DND-41 (cell line): ENCODE measurements at regions not wholly inside any gene's neighbourhood (a gene's known extent, or its start where the extent isn't known, plus 50 kb on each side); places are given as distances from the start of the nearest gene placed in this dataset.

Experiments
- EZH2 ChIP-seq: IDR thresholded peaks from 3 replicates; pipeline ENCODE4 v1.6.1; 2012; ENCODE audit warnings: borderline replicate concordance, low read depth, mild to moderate bottlenecking, moderate library complexity, low read length, inconsistent platforms; ENCODE audit not compliant: severe bottlenecking
- TF ChIP-seq, protein P1 (sequence below): IDR thresholded peaks from 2 replicates; pipeline ENCODE4 v1.5.1; 2012; ENCODE audit warnings: borderline replicate concordance, low read length, moderate library complexity, mild to moderate bottlenecking; ENCODE audit not compliant: poor library complexity, severe bottlenecking; ENCODE audit errors: extremely low read depth

DNA sequence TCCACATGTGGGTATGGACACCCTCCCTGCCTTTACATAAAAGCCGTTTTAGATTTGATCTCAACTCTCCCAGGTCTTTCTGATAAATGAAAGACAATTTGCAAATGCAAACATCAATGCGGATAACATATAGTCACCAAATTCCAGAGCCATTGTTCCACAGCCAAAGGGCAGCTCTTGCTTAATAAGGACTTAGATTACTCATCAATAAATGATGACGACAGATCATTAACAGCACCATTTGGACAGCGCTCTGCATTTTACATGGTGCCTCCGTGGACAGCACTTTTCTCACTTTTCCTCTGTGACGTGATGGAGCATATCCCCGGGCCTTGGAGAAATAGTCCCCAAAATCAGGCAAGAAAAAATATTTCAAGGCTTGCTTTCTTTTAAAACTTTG, 370.3 kb upstream of the CELF2 start:
- TF ChIP-seq, protein P1, sequence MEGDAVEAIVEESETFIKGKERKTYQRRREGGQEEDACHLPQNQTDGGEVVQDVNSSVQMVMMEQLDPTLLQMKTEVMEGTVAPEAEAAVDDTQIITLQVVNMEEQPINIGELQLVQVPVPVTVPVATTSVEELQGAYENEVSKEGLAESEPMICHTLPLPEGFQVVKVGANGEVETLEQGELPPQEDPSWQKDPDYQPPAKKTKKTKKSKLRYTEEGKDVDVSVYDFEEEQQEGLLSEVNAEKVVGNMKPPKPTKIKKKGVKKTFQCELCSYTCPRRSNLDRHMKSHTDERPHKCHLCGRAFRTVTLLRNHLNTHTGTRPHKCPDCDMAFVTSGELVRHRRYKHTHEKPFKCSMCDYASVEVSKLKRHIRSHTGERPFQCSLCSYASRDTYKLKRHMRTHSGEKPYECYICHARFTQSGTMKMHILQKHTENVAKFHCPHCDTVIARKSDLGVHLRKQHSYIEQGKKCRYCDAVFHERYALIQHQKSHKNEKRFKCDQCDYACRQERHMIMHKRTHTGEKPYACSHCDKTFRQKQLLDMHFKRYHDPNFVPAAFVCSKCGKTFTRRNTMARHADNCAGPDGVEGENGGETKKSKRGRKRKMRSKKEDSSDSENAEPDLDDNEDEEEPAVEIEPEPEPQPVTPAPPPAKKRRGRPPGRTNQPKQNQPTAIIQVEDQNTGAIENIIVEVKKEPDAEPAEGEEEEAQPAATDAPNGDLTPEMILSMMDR: no peak
- no peak for TF ChIP-seq EZH2
